Cardiac muscle cell (in vitro differentiated cells and primary cell): ENCODE measurements at regions not wholly inside any gene's neighbourhood (a gene's known extent, or its start where the extent isn't known, plus 50 kb on each side); places are given as distances from the start of the nearest gene placed in this dataset.
"Not testable (repeated sequence)": the region's sequence is repeated elsewhere in the genome, so short reads cannot be mapped to it uniquely, and the experiment has no call there.

Experiments used
- DNase-seq, 2 donors: peaks; one replicate each; pipeline versions ENCODE4 v3.0.0 to v3.0.0-alpha.2; 2010 to 2017; ENCODE audit warnings: low read depth in 1 of 2, low spot score in 1 of 2
- H3K27ac ChIP-seq: fragments of 200-600 bp; sonication (generic); 2 replicates; pipeline ENCODE4 v1.5.1; 2016
- H3K27me3 ChIP-seq: fragments of 200-600 bp; sonication (generic); 2 replicates; pipeline ENCODE4 v1.6.0; 2016; ENCODE audit warnings: control low read depth
- H3K36me3 ChIP-seq: fragments of 200-600 bp; sonication (generic); 2 replicates; pipeline ENCODE4 v1.5.1; 2016; ENCODE audit warnings: control low read depth
- H3K4me1 ChIP-seq: fragments of 200-600 bp; sonication (generic); 2 replicates; pipeline ENCODE4 v1.8.1; 2017; ENCODE audit warnings: low read depth, mild to moderate bottlenecking, mixed run types
- H3K4me3 ChIP-seq: fragments of 200-600 bp; sonication (generic); 2 replicates; pipeline ENCODE4 v1.5.1; 2016; ENCODE audit warnings: mild to moderate bottlenecking
- H3K9me3 ChIP-seq: fragments of 200-600 bp; sonication (generic); 2 replicates; pipeline ENCODE4 v1.5.1; 2017; ENCODE audit warnings: low read depth, mild to moderate bottlenecking, control low read depth
- CTCF ChIP-seq: IDR thresholded peaks from 2 replicates; pipeline ENCODE4 v1.5.1; 2012; ENCODE audit warnings: low read depth, mild to moderate bottlenecking, low read length

GRCh38 chr9:32142074-32142473, 242.4 kb upstream of the ACO1 start:
- DNase-seq, result no peak
- TF ChIP-seq CTCF, result no peak
- Histone ChIP-seq H3K27me3 (no peaks in the 10 kb centered on the region), H3K4me3 (no peak overlapping the region), H3K9me3 (no peaks in the 10 kb centered on the region), H3K36me3 (no peaks in the 10 kb centered on the region), H3K27ac (no peak overlapping the region), H3K4me1 (no peaks in the 10 kb centered on the region)

GRCh38 chr9:32148553-32148952, 235.9 kb upstream of the ACO1 start:
- DNase-seq, result not testable (repeated sequence)

GRCh38 chr9:32161209-32161608, 223.2 kb upstream of the ACO1 start:
- Histone ChIP-seq H3K9me3 (no peaks in the 10 kb centered on the region), H3K27ac (no peak overlapping the region), H3K4me3 (no peak overlapping the region), H3K27me3 (no peaks in the 10 kb centered on the region), H3K36me3 (no peaks in the 10 kb centered on the region), H3K4me1 (peaks cover 3% of the 10 kb centered on the region)
- DNase-seq, result no peak
- no peak for TF ChIP-seq CTCF

More at GRCh38 chr9:32148553-32148952, 235.9 kb upstream of the ACO1 start:
- not testable (repeated sequence) for H3K27me3 ChIP-seq, H3K4me1 ChIP-seq, H3K27ac ChIP-seq, H3K9me3 ChIP-seq, H3K36me3 ChIP-seq, H3K4me3 ChIP-seq

- Histone ChIP-seq H3K27me3 (no peaks in the 10 kb centered on the region), H3K36me3 (no peaks in the 10 kb centered on the region), H3K4me3 (no peak overlapping the region), H3K4me1 (peaks cover 3% of the 10 kb centered on the region), H3K9me3 (no peaks in the 10 kb centered on the region), H3K27ac (no peak overlapping the region)
- DNase-seq, result no peak
- TF ChIP-seq CTCF, result no peak
These were observed 222.7 kb upstream of the ACO1 start for GRCh38 chr9:32161720-32162119.

GRCh38 chr9:32166316-32166715, 218.1 kb upstream of the ACO1 start:
- H3K27ac ChIP-seq, result not testable (repeated sequence)

GRCh38 chr9:32171339-32171738, 213.1 kb upstream of the ACO1 start:
- TF ChIP-seq CTCF, result no peak
- no peaks in the 10 kb centered on the region for H3K36me3 ChIP-seq
- H3K27ac ChIP-seq, result no peak overlapping the region
- H3K9me3 ChIP-seq, result no peaks in the 10 kb centered on the region
- no peak overlapping the region for H3K4me3 ChIP-seq
- H3K4me1 ChIP-seq, result peaks cover 5% of the 10 kb centered on the region
- H3K27me3 ChIP-seq, result no peaks in the 10 kb centered on the region
- peak in 1 of 2 donors; percentile 17 for DNase-seq

More at GRCh38 chr9:32166316-32166715, 218.1 kb upstream of the ACO1 start:
- not testable (repeated sequence) for H3K4me1 ChIP-seq, H3K27me3 ChIP-seq, H3K4me3 ChIP-seq, H3K36me3 ChIP-seq, H3K9me3 ChIP-seq, DNase-seq

GRCh38 chr9:32172256-32172655, 212.2 kb upstream of the ACO1 start:
- Histone ChIP-seq H3K4me1 (peaks cover 5% of the 10 kb centered on the region), H3K27me3 (no peaks in the 10 kb centered on the region), H3K9me3 (no peaks in the 10 kb centered on the region)

More at GRCh38 chr9:32172256-32172655, 212.2 kb upstream of the ACO1 start:
- H3K27ac ChIP-seq, result no peak overlapping the region
- no peak overlapping the region for H3K4me3 ChIP-seq
- no peak for DNase-seq
- no peaks in the 10 kb centered on the region for H3K36me3 ChIP-seq
- TF ChIP-seq CTCF, result no peak
